HG02943 (cell line): ENCODE measurements at regions not wholly inside any gene's neighbourhood (a gene's known extent, or its start where the extent isn't known, plus 50 kb on each side); places are given as distances from the start of the nearest gene placed in this dataset.
"Not testable (repeated sequence)": the region's sequence is repeated elsewhere in the genome, so short reads cannot be mapped to it uniquely, and the experiment has no call there.

Experiments used
- ATAC-seq: cut with Tn5 transposase; IDR thresholded peaks from one replicate; pipeline ENCODE4 v1.9.1; 2021; ENCODE audit warnings: mild to moderate bottlenecking, low read depth, moderate library complexity; ENCODE audit not compliant: unreplicated experiment

- no peak for ATAC-seq
Observed at GRCh38 chr4:104010722-104011121, 290.9 kb upstream of the TACR3 start.

- ATAC-seq: not testable (repeated sequence)
Observed at GRCh38 chr4:104002318-104002717, 282.5 kb upstream of the TACR3 start.

- ATAC-seq: no peak
Observed at GRCh38 chr4:103998756-103999155, 279.0 kb upstream of the TACR3 start.

- no peak for ATAC-seq
Observed at GRCh38 chr4:103996637-103997036, 276.9 kb upstream of the TACR3 start.

DNA sequence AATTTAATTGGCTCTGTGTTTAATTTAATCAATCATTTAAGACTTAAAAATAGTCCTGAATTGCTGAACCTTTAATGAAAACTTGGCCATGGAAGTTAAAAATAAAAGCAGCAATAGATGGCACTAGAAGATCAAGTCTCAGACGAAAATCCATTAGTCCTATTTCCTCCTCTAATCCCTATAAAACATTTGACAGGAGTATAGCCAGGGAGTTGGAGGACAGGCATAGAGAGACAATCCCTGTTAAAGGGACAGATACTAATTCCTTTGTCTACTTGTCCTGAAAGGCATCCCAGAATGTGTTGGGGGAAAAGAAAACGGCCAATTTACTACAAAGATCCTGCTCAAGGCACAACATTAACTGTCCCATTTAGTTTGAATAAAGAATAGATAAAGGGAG lies 276.3 kb upstream of the TACR3 start:
- ATAC-seq: no peak

DNA sequence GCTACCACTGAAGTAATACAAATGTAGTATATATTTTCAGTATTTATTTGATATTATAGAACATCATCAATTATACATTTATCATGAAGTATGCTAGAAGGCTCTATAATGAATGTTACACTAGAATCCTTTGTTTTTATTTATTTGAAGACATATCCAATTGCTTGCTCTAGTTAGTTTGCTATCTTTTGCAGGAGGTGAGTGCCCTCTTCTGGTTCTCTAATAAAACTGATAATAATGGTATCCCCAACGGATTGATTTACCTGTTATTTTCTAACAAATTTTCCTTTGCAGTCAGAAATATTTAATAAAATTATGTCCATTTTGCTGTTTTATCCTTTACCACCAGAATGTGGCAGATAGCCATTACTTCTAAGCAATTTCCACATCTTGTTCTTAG lies 274.3 kb upstream of the TACR3 start:
- ATAC-seq: no peak

GRCh38 chr4:103982454-103982853 lies 262.7 kb upstream of the TACR3 start:
- no peak for ATAC-seq

- ATAC-seq: no peak
Observed at GRCh38 chr4:103948244-103949018, 228.6 kb upstream of the TACR3 start.

DNA sequence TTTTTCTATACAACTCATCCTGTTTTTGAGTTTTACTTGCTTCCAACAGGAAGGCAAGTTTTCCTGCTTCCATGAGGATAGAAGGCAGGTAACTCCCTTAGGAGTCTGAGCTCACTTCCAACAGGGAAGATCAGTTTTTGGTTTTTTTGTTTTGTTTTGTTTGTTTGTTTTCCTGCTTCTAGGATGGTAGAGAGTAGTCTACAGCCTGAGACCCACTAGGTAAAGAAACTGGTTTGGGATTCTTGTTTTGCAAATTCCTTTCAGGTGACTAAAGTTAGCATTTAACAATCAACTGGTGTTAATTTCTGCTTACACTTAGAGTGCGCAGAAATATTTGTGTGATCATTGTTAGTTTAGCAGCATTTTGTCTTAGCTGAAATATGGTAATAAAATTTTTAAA lies 227.8 kb upstream of the TACR3 start:
- no peak for ATAC-seq

DNA sequence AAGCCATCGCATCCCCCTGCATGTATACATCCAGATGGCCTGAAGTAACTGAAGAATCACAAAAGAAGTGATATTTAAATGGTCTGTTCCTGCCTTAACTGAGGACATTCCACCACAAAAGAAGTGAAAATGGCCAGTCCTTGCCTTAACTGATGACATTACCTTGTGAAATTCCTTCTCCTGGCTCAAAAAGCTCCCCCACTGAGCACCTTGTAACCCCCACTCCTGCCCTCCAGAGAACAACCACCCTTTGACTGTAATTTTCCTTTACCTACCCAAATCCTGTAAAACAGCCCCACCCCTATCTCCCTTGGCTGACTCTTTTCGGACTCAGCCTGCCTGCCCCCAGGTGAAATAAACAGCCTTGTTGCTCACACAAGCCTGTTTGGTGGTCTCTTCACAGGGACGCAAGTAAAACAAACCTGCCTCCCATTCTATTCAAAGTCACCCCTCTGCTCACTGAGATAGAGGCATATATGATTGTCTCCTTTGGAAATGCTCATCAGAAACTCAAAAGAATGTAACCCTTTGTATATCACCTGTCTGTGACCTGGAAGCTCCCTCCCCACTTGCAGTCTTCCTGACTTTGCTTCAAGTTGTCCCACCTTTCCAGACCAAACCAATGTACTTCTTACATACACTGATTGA lies 227.0 kb upstream of the TACR3 start:
- not testable (repeated sequence) for ATAC-seq

DNA sequence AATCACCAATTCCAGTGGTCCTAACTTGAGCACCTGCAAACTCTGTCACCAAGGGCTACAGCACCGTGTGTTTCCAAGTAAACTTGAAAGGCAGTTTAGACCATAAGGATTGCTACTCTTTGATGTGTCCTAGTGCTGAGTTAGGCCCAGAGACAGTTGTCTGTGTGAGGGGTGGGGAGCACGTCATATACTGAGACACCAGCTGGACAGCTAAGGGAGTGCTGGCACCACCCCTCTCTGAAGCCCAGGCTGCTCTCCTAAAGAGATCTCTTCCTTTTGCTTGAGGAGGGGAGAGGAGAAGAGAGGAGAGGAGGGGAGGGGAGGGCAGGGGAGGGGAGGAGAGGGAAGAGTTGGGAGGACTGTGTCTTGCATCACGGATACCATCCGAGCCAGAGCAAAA lies 218.7 kb upstream of the TACR3 start:
- ATAC-seq: no peak

- ATAC-seq: no peak
Observed at GRCh38 chr4:103936653-103937145, 216.9 kb upstream of the TACR3 start.

GRCh38 chr4:103934178-103934789 lies 214.5 kb upstream of the TACR3 start:
- no peak for ATAC-seq

- ATAC-seq: no peak
Observed at GRCh38 chr4:103928370-103928769, 208.6 kb upstream of the TACR3 start.

DNA sequence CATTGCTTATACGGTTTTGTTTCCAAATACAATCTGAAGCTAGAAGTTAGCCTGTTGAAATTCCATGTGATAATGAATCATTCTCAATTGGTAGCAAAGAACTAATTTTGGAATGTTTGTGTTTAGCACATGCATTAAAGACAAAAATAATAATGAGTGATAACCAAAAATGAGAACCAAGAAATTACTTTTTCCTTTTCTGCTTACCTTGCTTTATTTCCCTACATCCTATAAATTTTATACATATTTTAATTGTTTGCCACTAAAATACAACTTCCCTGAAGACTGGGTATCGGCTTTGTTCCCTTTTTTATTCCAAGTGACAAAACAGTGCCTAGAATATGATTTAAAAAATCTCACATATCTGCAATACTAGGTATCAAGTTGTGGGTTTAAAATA lies 203.8 kb upstream of the TACR3 start:
- no peak for ATAC-seq

- ATAC-seq: no peak
Observed at GRCh38 chr4:103918214-103918613, 198.4 kb upstream of the TACR3 start.

- ATAC-seq: peak; percentile 93
Observed at GRCh38 chr4:103915224-103915869, 195.6 kb upstream of the TACR3 start.

DNA sequence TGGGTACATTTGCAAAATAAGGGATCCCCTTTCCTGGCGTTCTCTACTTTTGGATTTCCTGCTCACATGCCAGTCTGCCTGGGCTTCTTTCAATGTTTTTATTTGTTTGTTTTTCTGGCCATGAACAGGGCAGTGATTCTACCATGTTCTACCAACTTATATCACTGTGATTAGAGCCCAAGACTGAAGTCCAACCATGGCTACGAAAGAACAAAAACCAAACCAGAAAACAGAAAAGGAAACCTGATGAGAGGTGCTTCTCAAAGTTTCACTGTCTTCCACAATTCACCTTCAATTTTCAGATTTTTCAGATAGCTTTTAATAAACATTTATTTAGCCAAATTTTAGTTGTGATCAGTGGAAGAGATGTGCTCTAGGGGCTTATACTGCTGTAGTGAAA lies 187.6 kb upstream of the TACR3 start:
- no peak for ATAC-seq

GRCh38 chr4:103904123-103904522 lies 184.3 kb upstream of the TACR3 start:
- ATAC-seq: no peak

- no peak for ATAC-seq
Observed at GRCh38 chr4:103902730-103903129, 182.9 kb upstream of the TACR3 start.

- ATAC-seq: no peak
Observed at GRCh38 chr4:103895876-103896465, 176.2 kb upstream of the TACR3 start.
